ENCODE measurements at regions not wholly inside any gene's neighbourhood (a gene's known extent, or its start where the extent isn't known, plus 50 kb on each side); places are given as distances from the start of the nearest gene placed in this dataset.
"Not testable (repeated sequence)": the region's sequence is repeated elsewhere in the genome, so short reads cannot be mapped to it uniquely, and the experiment has no call there.

DNA sequence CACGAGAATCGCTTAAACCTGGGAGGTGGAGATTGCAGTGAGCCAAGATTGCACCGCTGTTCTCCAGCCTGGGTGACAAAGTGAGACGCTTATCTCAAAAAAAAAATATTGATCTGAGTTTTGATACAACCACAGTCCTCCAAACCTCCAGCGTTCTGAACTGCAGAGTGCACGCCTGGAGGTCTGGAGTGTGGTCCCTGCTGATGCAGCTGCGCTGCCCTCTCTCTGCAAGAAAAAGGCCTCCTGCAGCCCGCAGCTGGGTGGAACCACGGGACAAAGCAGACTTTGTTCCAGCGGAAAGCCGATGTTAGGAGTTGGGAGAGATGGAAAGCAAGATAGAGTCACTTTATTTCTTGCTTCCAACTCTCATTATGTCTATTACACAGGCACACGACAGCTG, 144.9 kb upstream of the SOD1 start:
- Histone ChIP-seq H2AFZ (ENCODE audit: low read depth, low read length) (peak overlapping the region; percentile 16), H3K27ac (ENCODE audit: low read depth, low read length) (no peak overlapping the region), H3K4me1 (ENCODE audit: insufficient read depth, low read length) (peaks cover under 1% of the 10 kb centered on the region), H3K9ac (ENCODE audit: low read length) (no peak overlapping the region), H3K79me2 (ENCODE audit: insufficient read depth, low read length) (no peaks in the 10 kb centered on the region), H4K20me1 (ENCODE audit: insufficient read depth, low read length) (no peaks in the 10 kb centered on the region), H3K4me3 (ENCODE audit: insufficient read depth, low read depth, low read length) (no peak overlapping the region), H3K9me3 (ENCODE audit: insufficient read depth, low read depth, low read length) (no peaks in the 10 kb centered on the region), H3K4me2 (ENCODE audit: low read length) (no peak overlapping the region), H3K27me3 (ENCODE audit: insufficient read depth, low read length) (no peaks in the 10 kb centered on the region), H3K36me3 (ENCODE audit: insufficient read depth, low read length) (no peaks in the 10 kb centered on the region)
- DNase-seq (ENCODE audit: low read depth) (peak; percentile 18), FAIRE-seq (no peak)
- H3K4me1 Mint-ChIP-seq (ENCODE audit: low read depth, unreplicated experiment) = peaks cover 3% of the 10 kb centered on the region
- no peaks in the 10 kb centered on the region for H3K36me3 Mint-ChIP-seq (ENCODE audit: low read depth, unreplicated experiment)
- H3K4me3 Mint-ChIP-seq (ENCODE audit: unreplicated experiment) = no peak overlapping the region
- H3K27me3 Mint-ChIP-seq (ENCODE audit: low read depth, unreplicated experiment) = no peaks in the 10 kb centered on the region
- H3K9me3 Mint-ChIP-seq (ENCODE audit: unreplicated experiment) = no peaks in the 10 kb centered on the region
- no peak for TF ChIP-seq EZH2 (IDR thresholded peaks at IDR 0.05; ENCODE audit: insufficient read depth, low read length)
- TF ChIP-seq, protein P1, sequence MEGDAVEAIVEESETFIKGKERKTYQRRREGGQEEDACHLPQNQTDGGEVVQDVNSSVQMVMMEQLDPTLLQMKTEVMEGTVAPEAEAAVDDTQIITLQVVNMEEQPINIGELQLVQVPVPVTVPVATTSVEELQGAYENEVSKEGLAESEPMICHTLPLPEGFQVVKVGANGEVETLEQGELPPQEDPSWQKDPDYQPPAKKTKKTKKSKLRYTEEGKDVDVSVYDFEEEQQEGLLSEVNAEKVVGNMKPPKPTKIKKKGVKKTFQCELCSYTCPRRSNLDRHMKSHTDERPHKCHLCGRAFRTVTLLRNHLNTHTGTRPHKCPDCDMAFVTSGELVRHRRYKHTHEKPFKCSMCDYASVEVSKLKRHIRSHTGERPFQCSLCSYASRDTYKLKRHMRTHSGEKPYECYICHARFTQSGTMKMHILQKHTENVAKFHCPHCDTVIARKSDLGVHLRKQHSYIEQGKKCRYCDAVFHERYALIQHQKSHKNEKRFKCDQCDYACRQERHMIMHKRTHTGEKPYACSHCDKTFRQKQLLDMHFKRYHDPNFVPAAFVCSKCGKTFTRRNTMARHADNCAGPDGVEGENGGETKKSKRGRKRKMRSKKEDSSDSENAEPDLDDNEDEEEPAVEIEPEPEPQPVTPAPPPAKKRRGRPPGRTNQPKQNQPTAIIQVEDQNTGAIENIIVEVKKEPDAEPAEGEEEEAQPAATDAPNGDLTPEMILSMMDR (IDR thresholded peaks at IDR 0.05; ENCODE audit: insufficient read depth, low read depth, low read length) = no peak
- no peak overlapping the region for H3K27ac Mint-ChIP-seq (ENCODE audit: unreplicated experiment)

DNA sequence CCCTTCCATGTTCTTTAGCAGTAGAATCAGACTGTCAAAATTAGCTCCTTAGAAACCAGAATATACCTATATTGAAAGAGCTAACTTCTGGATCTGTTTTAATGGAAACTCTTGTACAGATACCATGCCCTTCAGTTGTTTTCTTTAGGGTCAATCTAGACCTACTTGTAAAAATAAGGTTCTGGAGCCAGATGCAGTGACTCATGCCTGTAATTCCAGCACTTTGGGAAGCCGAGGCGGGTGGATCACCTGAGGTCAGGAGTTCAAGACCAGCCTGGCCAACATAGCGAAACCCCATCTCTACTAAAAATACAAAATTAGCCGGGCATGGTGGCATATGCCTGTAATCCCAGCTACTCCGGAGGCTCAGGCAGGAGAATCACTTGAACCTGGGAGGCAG, 146.0 kb upstream of the SOD1 start:
- H2AFZ ChIP-seq (ENCODE audit: low read depth, low read length); H3K27me3 Mint-ChIP-seq (ENCODE audit: low read depth, unreplicated experiment); H3K9me3 Mint-ChIP-seq (ENCODE audit: unreplicated experiment): not testable (repeated sequence)

DNA sequence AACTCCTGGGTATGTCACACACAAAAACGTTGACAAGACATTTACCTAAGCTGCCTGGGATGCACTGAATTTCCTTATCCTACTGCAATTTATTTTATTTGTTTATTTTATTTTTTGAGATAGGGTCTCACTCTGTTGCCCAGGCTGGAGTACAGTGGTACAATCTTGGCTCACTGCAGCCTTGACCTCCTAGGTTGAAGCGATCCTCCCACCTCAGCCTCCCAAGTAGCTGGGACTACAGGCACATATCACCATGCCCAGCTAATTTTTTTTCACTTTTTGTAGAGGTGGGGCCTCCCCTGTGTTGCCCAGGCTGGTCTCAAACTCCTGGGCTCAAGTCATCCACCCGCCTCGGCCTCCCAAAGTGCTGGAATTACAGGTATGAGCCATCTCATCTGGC, 147.5 kb upstream of the SOD1 start:
- H3K79me2 ChIP-seq (ENCODE audit: insufficient read depth, low read length); H3K4me2 ChIP-seq (ENCODE audit: low read length): not testable (repeated sequence)

More for the DNA sequence above, 146.0 kb upstream of the SOD1 start:
- H3K36me3 Mint-ChIP-seq (ENCODE audit: low read depth, unreplicated experiment); H3K9me3 ChIP-seq (ENCODE audit: insufficient read depth, low read depth, low read length); H3K27me3 ChIP-seq (ENCODE audit: insufficient read depth, low read length); H3K4me3 Mint-ChIP-seq (ENCODE audit: unreplicated experiment); H3K79me2 ChIP-seq (ENCODE audit: insufficient read depth, low read length); H3K4me1 Mint-ChIP-seq (ENCODE audit: low read depth, unreplicated experiment); H3K27ac ChIP-seq (ENCODE audit: low read depth, low read length); H3K9ac ChIP-seq (ENCODE audit: low read length); H3K36me3 ChIP-seq (ENCODE audit: insufficient read depth, low read length); FAIRE-seq; H3K4me3 ChIP-seq (ENCODE audit: insufficient read depth, low read depth, low read length); H3K4me2 ChIP-seq (ENCODE audit: low read length); H3K27ac Mint-ChIP-seq (ENCODE audit: unreplicated experiment); H4K20me1 ChIP-seq (ENCODE audit: insufficient read depth, low read length); DNase-seq (ENCODE audit: low read depth); H3K4me1 ChIP-seq (ENCODE audit: insufficient read depth, low read length): not testable (repeated sequence)

DNA sequence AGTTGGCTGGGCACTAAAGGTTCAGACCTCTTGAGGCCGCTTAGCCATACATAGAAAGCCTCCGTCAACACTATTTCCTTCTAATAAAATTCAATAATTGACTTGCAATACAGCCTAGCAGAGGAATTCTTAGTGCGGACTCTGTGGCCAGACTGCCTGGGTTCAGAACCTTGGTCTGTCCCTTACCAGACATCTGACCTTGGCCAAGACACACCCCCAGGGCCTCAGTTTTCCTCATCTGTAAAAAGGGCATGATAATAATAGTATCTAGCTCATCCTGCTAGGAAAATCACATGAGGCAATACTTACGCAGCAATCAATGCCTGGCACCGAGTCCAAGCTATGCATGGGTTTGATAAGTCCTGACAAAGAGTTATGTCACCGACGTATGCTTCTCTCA, 148.2 kb upstream of the SOD1 start:
- no peak overlapping the region for H3K4me2 ChIP-seq (ENCODE audit: low read length)
- no peak overlapping the region for H3K9ac ChIP-seq (ENCODE audit: low read length)
- H3K79me2 ChIP-seq (ENCODE audit: insufficient read depth, low read length) = no peaks in the 10 kb centered on the region
- Mint-ChIP-seq H3K4me1 (ENCODE audit: low read depth, unreplicated experiment) (peaks cover 1% of the 10 kb centered on the region), H3K27ac (ENCODE audit: unreplicated experiment) (no peak overlapping the region), H3K9me3 (ENCODE audit: unreplicated experiment) (no peaks in the 10 kb centered on the region), H3K36me3 (ENCODE audit: low read depth, unreplicated experiment) (no peaks in the 10 kb centered on the region), H3K27me3 (ENCODE audit: low read depth, unreplicated experiment) (no peaks in the 10 kb centered on the region), H3K4me3 (ENCODE audit: unreplicated experiment) (no peak overlapping the region)
- H3K4me3 ChIP-seq (ENCODE audit: insufficient read depth, low read depth, low read length) = no peak overlapping the region
- peaks cover 4% of the 10 kb centered on the region for H3K4me1 ChIP-seq (ENCODE audit: insufficient read depth, low read length)
- no peak for DNase-seq (ENCODE audit: low read depth)
- no peaks in the 10 kb centered on the region for H3K9me3 ChIP-seq (ENCODE audit: insufficient read depth, low read depth, low read length)
- no peaks in the 10 kb centered on the region for H4K20me1 ChIP-seq (ENCODE audit: insufficient read depth, low read length)
- FAIRE-seq = no peak
- no peaks in the 10 kb centered on the region for H3K36me3 ChIP-seq (ENCODE audit: insufficient read depth, low read length)
- TF ChIP-seq, protein P1 (IDR thresholded peaks at IDR 0.05; ENCODE audit: insufficient read depth, low read depth, low read length) = no peak
- TF ChIP-seq EZH2 (IDR thresholded peaks at IDR 0.05; ENCODE audit: insufficient read depth, low read length) = no peak
- no peak overlapping the region for H2AFZ ChIP-seq (ENCODE audit: low read depth, low read length)
- H3K27me3 ChIP-seq (ENCODE audit: insufficient read depth, low read length) = no peaks in the 10 kb centered on the region
- no peak overlapping the region for H3K27ac ChIP-seq (ENCODE audit: low read depth, low read length)

More for the DNA sequence above, 147.5 kb upstream of the SOD1 start:
- not testable (repeated sequence) for H3K9ac ChIP-seq (ENCODE audit: low read length); H3K9me3 Mint-ChIP-seq (ENCODE audit: unreplicated experiment); DNase-seq (ENCODE audit: low read depth); H4K20me1 ChIP-seq (ENCODE audit: insufficient read depth, low read length); H2AFZ ChIP-seq (ENCODE audit: low read depth, low read length); FAIRE-seq; H3K27me3 ChIP-seq (ENCODE audit: insufficient read depth, low read length); H3K36me3 ChIP-seq (ENCODE audit: insufficient read depth, low read length); H3K27me3 Mint-ChIP-seq (ENCODE audit: low read depth, unreplicated experiment); H3K4me3 Mint-ChIP-seq (ENCODE audit: unreplicated experiment); H3K4me3 ChIP-seq (ENCODE audit: insufficient read depth, low read depth, low read length); H3K27ac Mint-ChIP-seq (ENCODE audit: unreplicated experiment); H3K36me3 Mint-ChIP-seq (ENCODE audit: low read depth, unreplicated experiment); H3K4me1 Mint-ChIP-seq (ENCODE audit: low read depth, unreplicated experiment); H3K4me1 ChIP-seq (ENCODE audit: insufficient read depth, low read length); H3K27ac ChIP-seq (ENCODE audit: low read depth, low read length); H3K9me3 ChIP-seq (ENCODE audit: insufficient read depth, low read depth, low read length)

Measured in astrocyte (in vitro differentiated cells and primary cell).